Colon (tissue), 2 donors: ENCODE measurements at regions not wholly inside any gene's neighbourhood (a gene's known extent, or its start where the extent isn't known, plus 50 kb on each side); places are given as distances from the start of the nearest gene placed in this dataset.
"Not testable (repeated sequence)": the region's sequence is repeated elsewhere in the genome, so short reads cannot be mapped to it uniquely, and the experiment has no call there.

ENCODE experiments used
- FAIRE-seq: peaks from 2 replicates; lab custom pipeline; 2012; peaks lifted over from hg19 to GRCh38; lab: Jason Lieb, UNC
- donor health status: control.
- donor health status: control.

DNA sequence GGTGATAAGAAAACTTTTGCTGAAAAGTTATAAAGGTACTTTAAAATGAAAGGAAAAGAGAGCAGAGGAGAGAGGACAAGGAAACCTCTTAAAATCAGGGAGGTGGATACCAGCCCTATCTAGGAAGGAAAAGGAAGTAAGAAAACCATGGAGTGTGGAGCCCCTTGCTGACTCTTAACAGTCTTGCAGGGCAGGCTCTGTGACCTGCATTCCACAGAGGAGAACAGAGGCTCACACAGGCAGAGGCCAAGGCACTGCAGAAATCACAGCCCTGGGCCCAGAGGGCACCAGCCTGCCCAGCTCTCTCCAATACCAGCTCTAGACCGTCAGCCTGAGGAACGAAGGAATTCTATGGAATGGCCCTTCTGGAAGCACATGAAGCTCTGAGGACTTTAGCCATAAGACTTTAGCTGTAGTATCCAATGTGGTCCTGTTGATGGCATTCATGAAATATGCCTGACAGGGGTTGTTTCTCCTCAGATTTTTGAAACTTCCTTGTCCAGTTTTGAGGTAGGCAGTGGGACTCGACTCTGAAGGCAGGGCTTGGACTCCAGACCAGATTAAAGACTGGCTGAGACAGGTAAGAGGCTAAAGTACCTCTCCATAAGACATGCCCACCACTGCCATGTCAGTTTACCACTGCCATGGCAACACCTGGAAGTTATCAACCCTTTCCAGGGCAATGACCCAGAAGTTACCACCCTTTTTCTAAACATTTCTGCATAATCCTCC lies 216.3 kb downstream of the ANAPC1 start:
- no peak for FAIRE-seq

DNA sequence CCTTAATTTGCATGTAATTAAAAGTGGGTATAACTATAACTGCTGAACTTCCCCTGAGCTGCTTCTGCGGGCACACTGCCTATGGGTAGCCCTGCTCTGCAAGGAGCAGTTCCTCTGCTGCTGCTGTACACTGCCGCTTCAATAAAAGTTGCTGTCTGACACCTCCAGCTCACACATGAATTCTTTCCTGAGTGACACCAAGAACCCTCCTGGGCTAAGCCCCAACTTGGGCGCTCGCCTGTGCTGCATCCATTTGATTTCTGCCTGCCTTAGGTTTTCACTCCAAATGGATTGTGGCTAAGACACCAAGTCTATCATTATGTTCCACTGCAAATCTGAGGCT lies 215.7 kb downstream of the ANAPC1 start:
- no peak for FAIRE-seq

- no peak for FAIRE-seq
Measured at GRCh38 chr2:111668741-111669140, 215.3 kb downstream of the ANAPC1 start.

- no peak for FAIRE-seq
Measured at GRCh38 chr2:111669928-111670695, 213.9 kb downstream of the ANAPC1 start.

- FAIRE-seq = no peak
Measured at GRCh38 chr2:111670776-111671175, 213.2 kb downstream of the ANAPC1 start.

DNA sequence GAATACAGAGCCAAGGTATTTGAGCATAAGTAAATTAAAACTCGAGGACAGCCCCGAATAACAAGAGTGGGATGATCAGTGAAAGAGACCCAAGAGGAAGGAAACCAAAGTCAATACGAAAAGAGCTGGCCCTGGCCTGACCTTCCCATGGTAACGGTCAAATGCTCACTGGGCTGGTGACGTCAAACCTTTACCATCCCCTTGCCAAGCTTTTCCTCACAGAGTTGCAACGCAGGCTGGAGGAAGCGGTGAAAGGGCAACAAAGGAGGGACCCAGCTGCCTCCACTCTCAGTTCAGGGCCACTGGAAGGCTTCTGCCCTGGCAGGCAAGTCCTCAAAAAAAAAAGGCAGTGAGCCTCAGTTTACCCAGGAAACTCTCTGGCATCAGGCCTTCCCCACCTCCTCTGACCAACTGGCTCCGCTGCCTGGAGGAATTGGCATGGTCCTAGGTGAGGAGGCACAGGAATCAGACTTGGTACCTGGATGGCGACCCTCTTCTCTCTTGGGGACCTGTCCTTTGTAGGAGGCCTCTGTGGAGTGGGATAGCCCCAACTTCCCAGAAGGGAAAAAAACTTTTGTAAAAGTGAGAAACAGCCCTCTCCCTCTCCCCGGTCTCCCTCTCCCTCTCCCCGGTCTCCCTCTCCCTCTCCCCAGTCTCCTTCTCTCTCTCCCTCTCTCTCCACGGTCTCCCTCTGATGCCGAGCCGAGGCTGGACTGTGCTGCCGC lies 212.4 kb downstream of the ANAPC1 start:
- FAIRE-seq = no peak

GRCh38 chr2:111672641-111673040 lies 211.4 kb downstream of the ANAPC1 start:
- FAIRE-seq = not testable (repeated sequence)

DNA sequence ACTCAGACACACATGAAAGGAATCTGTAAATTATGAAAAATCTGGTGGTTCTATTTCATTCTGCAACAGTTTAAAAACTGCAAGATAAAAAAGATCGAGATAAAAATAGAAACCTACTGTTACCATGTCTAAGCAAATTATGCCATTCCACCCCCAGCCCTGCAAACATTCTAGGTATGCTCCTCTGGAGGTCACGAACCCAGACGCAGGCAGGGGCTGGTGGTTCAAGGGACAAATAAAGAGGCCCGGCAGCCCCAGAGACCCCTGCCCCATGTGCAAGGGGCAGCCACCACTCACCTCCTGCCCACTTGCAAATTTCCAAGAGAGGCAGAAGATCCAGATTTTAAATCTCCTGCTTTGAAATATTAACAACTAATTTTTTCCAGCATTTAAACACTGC lies 210.5 kb downstream of the ANAPC1 start:
- FAIRE-seq = no peak

- no peak for FAIRE-seq
Measured at GRCh38 chr2:111675419-111676194, 208.4 kb downstream of the ANAPC1 start.

DNA sequence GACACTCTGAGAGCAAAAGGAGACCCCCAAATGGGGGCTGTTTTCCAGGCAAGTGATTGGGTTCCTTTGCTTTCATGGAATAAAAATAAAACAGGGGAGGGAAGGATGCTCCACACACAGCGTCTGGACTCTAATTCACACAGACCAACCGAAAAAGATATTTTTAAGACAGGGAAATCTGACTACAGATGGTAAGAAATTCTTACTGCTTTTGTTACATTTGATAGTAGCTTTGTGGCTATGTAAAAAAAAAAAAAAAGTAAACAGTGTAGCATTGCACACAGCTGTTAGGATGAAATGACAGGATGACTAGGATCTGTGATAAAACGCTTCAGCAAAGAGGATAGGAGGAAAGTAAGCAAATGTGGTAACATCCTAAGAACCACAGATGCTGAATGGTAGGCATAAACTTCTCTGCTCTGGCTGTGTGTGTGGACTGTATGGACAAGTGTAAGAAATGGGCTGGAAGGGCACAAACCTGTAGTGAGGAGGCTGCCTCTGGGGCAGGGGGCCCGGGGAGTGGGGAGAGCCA lies 207.6 kb downstream of the ANAPC1 start:
- FAIRE-seq = no peak

GRCh38 chr2:111678161-111678560 lies 205.8 kb downstream of the ANAPC1 start:
- FAIRE-seq = no peak

GRCh38 chr2:111678651-111679050 lies 205.3 kb downstream of the ANAPC1 start:
- no peak for FAIRE-seq

DNA sequence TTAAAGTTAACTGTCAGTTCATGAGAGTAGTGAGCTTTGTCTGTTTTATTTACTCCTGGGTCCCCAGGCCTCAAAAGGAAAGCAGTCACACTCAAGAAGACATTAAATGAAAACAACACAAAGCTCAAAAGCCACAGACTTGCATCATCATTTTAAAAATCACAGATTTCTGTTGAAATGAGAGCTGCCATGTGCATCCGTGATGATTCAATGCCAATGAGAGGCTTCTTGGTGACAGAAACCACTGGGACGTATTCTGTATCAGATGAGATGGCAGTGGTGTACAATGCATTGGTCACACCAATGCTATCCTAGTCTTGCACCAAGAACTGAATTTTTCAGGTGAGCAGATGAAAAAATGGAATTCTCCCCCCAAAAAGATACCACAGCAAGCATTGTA lies 204.8 kb downstream of the ANAPC1 start:
- no peak for FAIRE-seq

- FAIRE-seq = no peak
Measured at GRCh38 chr2:111684611-111685010, 199.4 kb downstream of the ANAPC1 start.

- FAIRE-seq = no peak
Measured at GRCh38 chr2:111685342-111685741, 198.7 kb downstream of the ANAPC1 start.

DNA sequence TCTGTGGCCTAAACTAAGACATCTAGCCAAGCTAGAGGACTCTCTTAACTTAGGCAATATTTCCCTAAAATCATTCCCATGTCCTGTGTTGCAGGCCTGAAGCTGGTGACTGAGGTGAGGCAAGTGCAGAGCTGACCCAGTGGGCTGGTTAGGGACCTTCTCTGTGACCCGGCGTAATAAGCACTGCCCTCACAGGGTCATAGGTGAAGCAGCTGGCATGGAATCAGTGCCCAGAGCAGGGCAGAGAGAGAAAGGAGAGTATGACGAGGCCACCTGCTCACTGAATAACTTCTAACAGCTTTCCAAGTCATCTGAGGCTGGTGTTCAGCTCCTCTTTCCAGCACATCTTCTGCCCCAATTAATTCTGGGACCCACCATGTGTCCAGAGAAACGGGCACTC lies 197.0 kb downstream of the ANAPC1 start:
- no peak for FAIRE-seq

DNA sequence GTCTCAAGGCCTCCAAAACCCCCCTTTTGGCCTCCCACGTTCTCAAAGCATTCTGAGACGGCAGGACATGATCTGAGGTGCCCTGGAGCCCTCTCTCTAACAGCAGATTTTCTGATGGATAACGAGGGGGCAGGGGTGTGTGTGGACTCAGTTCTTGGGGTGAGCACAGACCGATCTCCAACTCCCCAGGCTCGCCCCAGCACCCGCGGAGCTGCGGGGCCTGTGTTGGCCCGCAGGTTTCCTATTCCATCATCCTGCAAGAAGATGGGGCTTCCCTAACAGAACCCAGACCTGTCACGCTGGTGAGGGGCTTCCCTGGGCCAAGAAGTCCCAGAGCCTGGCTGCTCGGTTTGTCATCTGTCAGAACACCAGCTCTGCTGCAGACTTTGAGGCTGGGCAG lies 196.1 kb downstream of the ANAPC1 start:
- FAIRE-seq = no peak

- FAIRE-seq = no peak
Measured at GRCh38 chr2:111688482-111688881, 195.5 kb downstream of the ANAPC1 start.

GRCh38 chr2:111689174-111689573 lies 194.8 kb downstream of the ANAPC1 start:
- FAIRE-seq = no peak

DNA sequence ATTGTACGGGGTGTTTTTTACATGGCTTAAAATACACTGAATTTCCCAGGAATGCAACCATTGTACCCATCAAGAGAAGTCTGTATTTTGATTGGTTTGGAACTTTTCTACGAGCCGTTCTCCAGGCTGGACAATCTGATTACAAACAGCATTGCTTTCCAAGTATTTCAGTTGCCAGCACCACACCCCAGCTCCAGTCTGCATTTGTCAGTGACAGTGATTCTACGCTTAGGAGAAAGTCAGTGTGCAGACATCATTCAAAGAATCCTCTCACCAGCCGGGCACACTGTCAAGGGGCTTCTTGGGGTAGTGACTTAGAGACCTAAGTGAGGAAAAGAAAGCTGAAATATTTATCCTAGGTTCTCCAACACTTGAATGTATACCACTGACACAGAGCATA lies 194.1 kb downstream of the ANAPC1 start:
- FAIRE-seq = no peak

DNA sequence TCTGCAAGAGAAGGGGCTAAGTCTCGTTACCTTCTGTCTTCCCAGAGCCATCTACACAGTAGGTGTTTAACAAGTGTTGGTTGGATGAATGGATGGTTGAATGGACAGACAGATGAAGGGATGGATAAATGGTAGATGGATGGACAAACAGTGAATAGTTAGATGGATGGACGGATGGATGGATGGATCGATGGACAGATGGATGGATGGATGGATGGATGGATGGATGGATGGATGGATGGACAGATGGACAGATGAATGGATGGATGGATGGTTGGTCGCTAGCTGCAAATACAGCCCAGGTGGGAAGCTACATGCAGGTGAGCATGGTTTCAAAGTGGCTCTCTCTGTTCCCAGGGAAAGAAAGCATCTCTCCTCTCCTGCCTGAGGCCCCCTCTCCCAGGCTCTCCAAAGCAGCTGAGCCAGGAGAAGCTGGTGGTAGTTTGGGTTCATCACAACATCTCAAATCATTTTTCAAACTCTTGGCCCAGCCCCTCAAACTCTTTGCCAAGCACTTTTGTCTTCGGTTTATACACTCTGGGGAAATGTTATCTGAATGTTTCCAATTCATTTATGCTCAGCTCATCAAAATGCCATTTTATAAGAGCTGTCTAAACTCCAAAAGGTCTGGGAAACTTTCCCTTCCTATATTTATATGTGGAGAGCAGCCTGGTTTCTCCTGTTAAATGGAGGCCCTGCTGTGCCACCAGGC lies 192.7 kb downstream of the ANAPC1 start:
- no peak for FAIRE-seq
